ENCODE measurements at regions not wholly inside any gene's neighbourhood (a gene's known extent, or its start where the extent isn't known, plus 50 kb on each side); places are given as distances from the start of the nearest gene placed in this dataset.

DNA sequence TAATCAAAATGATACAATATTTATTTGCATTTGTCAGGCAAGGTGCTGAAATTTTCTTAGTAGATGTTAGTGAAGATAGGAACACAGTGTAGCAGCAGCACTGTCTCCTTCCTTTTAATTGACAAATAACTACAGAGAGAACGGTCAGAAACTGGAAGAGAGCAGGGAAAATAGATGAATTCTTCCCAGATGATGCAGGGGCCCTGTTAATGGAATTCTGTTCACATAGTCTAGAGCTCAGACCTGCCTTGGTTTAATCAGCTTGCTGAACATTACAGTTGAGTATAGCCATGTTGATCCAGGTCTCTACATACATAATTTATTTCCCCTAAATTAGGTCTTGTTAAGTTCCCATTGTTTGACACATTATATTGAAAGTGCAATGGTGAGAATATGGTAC, 127.4 kb downstream of the SLC17A6 start:
- no peak for TF ChIP-seq CTCF (IDR thresholded peaks at IDR 0.05)
- TF ChIP-seq YY1 (IDR thresholded peaks at IDR 0.05; ENCODE audit: low read depth) = no peak
- no peak for TF ChIP-seq MXI1 (IDR thresholded peaks at IDR 0.05; ENCODE audit: low read depth, low read length)
- TF ChIP-seq, protein P1, sequence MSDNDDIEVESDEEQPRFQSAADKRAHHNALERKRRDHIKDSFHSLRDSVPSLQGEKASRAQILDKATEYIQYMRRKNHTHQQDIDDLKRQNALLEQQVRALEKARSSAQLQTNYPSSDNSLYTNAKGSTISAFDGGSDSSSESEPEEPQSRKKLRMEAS (IDR thresholded peaks at IDR 0.05; ENCODE audit: low read depth) = no peak

All from SK-N-SH (cell line).